ENCODE measurements at regions not wholly inside any gene's neighbourhood (a gene's known extent, or its start where the extent isn't known, plus 50 kb on each side); places are given as distances from the start of the nearest gene placed in this dataset.

GRCh38 chr15:31513178-31513577 lies 186.5 kb downstream of the KLF13 start:
- H3K9me3 ChIP-seq (replicated peaks; ENCODE audit: control insufficient read depth, insufficient read depth, low read length): no peaks in the 10 kb centered on the region; the same call in 2 of the 3 replicates
- ATAC-seq (no peak), DNase-seq (ENCODE audit: low read depth, low spot score) (no peak), FAIRE-seq (no peak)
- H3K4me2 ChIP-seq (ENCODE audit: control insufficient read depth, insufficient read depth): no peak overlapping the region
- no peaks in the 10 kb centered on the region for H4K20me1 ChIP-seq (ENCODE audit: control insufficient read depth, insufficient read depth)
- no TSS peak for BruUV-seq (replicated peaks)
- no peaks in the 10 kb centered on the region for H3K79me2 ChIP-seq (ENCODE audit: control insufficient read depth, insufficient read depth, low read length)
- no peak overlapping the region for H3K27ac ChIP-seq (ENCODE audit: control insufficient read depth, insufficient read depth)
- CTCF ChIA-PET: no interaction called here
- POLR2A ChIA-PET: interaction anchor here (0.5 to 0.6 kb wide), 3 partner anchors 50 to 322 kb away, joined by 3 to 5 read pairs (median 5); no protein-coding TSS in a partner anchor
- 97% methylated on average over 7 of the region's 7 CpGs for WGBS (ENCODE audit: insufficient coverage, insufficient replicate concordance, low lambda C conversion rate, missing lambda C conversion rate)
- intact Hi-C loops (cut with micrococcal nuclease; ENCODE audit: unreplicated experiment) (no loop called here), in situ Hi-C loops (cut with MboI) (no loop called here)
- no peak for TF ChIP-seq IKZF2 (IDR thresholded peaks at IDR 0.05)
- no peak for TF ChIP-seq FOXM1 (IDR thresholded peaks at IDR 0.05; ENCODE audit: low read depth, low read length)
- TF ChIP-seq ELK1 (IDR thresholded peaks at IDR 0.05; ENCODE audit: low read depth, low read length): no peak
- no peak for TF ChIP-seq YBX1 (IDR thresholded peaks at IDR 0.05)
- TF ChIP-seq POLR2A (IDR thresholded peaks at IDR 0.05; ENCODE audit: low read depth, low read length): no peak
- TF ChIP-seq RUNX3 (IDR thresholded peaks at IDR 0.05; ENCODE audit: low read length): no peak
- TF ChIP-seq KLF5 (IDR thresholded peaks at IDR 0.05; ENCODE audit: partially characterized antibody): no peak
- no peak for TF ChIP-seq IRF5 (IDR thresholded peaks at IDR 0.05; ENCODE audit: borderline replicate concordance)
- no peak for TF ChIP-seq NKRF (conservative IDR thresholded peaks at IDR 0.05)
- TF ChIP-seq SPI1 (IDR thresholded peaks at IDR 0.05; ENCODE audit: borderline replicate concordance, insufficient read depth, low read depth, low read length): no peak
- no peak for TF ChIP-seq HSF1 (IDR thresholded peaks at IDR 0.05; ENCODE audit: low read depth, low read length)
- SMC1A ChIA-PET (ENCODE audit: uncharacterized antibody, unreplicated experiment): interaction anchor here (0.9 to 2.0 kb wide), 3 partner anchors 11 to 75 kb away, joined by 3 to 5 read pairs (median 5); no protein-coding TSS in a partner anchor
- no peaks in the 10 kb centered on the region for H3K27me3 ChIP-seq (replicated peaks in 1 of 2; ENCODE audit: control insufficient read depth in 2 of 2, insufficient read depth in 2 of 2, low read length in 1 of 2)
- no peaks in the 10 kb centered on the region for H3K36me3 ChIP-seq (ENCODE audit: control insufficient read depth in 2 of 2, insufficient read depth in 2 of 2, low read length in 1 of 2)
- H3K9ac ChIP-seq (ENCODE audit: control insufficient read depth, insufficient read depth, low read length): no peak overlapping the region
- no peaks in the 10 kb centered on the region; the same call in 1 of the 2 replicates for H3K4me1 ChIP-seq (ENCODE audit: control insufficient read depth, insufficient read depth, low read length)
- no peak overlapping the region for H2AFZ ChIP-seq (ENCODE audit: control insufficient read depth, low read depth, low read length)
- H3K4me3 ChIP-seq: no peak overlapping the region
- RAD21 ChIA-PET (ENCODE audit: unreplicated experiment): interaction anchor here (1.2 to 2.4 kb wide), 2 partner anchors 25 to 190 kb away, joined by 3 to 7 read pairs; no protein-coding TSS in a partner anchor

Data from GM12878 (cell line).